ENCODE measurements at regions not wholly inside any gene's neighbourhood (a gene's known extent, or its start where the extent isn't known, plus 50 kb on each side); places are given as distances from the start of the nearest gene placed in this dataset.

GRCh38 chr3:177358977-177359592 is 161.8 kb upstream of the TBL1XR1 start:
- no peak for TF ChIP-seq EZH2 (IDR thresholded peaks at IDR 0.05; ENCODE audit: low read depth)
- TF ChIP-seq, protein P1, sequence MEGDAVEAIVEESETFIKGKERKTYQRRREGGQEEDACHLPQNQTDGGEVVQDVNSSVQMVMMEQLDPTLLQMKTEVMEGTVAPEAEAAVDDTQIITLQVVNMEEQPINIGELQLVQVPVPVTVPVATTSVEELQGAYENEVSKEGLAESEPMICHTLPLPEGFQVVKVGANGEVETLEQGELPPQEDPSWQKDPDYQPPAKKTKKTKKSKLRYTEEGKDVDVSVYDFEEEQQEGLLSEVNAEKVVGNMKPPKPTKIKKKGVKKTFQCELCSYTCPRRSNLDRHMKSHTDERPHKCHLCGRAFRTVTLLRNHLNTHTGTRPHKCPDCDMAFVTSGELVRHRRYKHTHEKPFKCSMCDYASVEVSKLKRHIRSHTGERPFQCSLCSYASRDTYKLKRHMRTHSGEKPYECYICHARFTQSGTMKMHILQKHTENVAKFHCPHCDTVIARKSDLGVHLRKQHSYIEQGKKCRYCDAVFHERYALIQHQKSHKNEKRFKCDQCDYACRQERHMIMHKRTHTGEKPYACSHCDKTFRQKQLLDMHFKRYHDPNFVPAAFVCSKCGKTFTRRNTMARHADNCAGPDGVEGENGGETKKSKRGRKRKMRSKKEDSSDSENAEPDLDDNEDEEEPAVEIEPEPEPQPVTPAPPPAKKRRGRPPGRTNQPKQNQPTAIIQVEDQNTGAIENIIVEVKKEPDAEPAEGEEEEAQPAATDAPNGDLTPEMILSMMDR (conservative IDR thresholded peaks at IDR 0.05), result no peak

Data from PC-9 (cell line).